ENCODE measurements at regions not wholly inside any gene's neighbourhood (a gene's known extent, or its start where the extent isn't known, plus 50 kb on each side); places are given as distances from the start of the nearest gene placed in this dataset.
"Not testable (repeated sequence)": the region's sequence is repeated elsewhere in the genome, so short reads cannot be mapped to it uniquely, and the experiment has no call there.

GRCh38 chr14:30317729-30318128 lies 241.2 kb upstream of the G2E3 start:
- DNase-seq = no peak

- no peak for DNase-seq
Observed at GRCh38 chr14:30322819-30323218, 236.1 kb upstream of the G2E3 start.

DNA sequence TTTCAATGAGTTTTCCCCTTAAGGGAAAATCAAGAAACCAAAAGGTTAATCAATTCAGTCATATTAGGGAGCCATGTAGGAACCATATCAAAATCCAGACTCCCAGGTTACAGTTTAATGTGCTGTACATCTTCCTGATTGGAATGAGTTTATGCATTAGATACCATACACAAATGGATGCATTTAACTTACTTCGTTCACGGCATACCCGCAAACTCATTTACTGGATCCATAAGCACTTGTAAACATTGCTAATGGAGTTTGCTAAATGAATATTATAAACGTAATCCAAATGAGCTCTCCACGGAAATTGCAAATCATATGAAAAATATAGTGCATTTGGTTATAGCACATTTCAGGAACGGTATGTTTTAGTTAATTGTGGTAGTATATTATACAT lies 228.9 kb upstream of the G2E3 start:
- DNase-seq = no peak

DNA sequence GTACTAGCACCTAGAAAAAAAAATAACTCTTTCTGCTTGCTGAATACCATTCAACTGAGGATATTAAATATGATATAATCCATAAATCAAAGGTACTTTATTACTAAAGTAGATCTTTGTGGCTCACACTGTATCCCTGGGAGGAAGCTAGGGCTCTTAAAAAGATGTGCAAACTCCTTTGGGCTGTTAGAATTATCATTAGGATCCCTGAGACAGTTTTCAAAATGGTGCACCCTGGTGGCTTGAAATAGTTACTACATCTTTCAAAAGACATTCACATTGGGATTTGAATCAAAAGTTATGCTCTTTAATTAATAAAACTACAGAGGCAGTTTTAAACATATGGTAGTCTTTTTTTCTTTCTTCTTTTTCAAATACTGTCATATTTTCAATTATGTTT lies 228.5 kb upstream of the G2E3 start:
- DNase-seq = no peak

DNA sequence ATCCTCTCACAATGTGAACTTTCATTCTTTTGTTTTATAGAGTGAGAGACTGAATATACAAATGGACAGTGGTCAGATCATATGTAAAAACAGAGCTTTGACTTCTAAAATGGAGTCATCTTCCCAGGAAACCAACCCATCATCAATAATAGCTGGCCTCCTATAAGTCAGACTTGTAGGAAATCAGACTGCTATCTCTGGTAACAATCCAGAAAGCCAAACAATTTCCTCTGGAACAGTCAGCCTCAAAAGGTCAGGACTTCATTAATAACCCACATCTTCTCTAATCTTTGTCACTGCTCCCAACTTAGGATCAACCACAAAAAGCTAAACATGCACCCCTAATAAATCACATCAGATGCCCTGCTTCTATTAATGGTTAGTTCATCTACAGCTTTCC lies 227.9 kb upstream of the G2E3 start:
- no peak for DNase-seq

DNA sequence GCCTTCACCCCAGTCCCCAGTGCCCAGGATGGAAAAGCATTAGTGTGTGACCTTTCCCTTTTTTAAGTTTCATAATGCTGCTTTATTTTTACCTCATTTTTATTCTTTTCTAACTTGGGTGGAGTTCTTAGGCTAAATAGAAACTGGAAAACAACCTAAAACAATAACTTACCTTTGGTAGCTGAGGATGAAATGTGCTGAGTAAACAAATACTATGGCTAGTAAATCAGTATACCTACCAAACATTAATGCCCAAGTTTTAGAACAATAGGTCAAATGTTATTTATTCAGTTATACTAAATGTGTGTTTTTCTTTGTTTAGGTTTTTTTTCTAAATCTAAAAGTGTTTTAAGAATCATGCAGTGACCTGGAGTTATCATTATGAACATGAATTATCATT lies 226.6 kb upstream of the G2E3 start:
- no peak for DNase-seq

DNA sequence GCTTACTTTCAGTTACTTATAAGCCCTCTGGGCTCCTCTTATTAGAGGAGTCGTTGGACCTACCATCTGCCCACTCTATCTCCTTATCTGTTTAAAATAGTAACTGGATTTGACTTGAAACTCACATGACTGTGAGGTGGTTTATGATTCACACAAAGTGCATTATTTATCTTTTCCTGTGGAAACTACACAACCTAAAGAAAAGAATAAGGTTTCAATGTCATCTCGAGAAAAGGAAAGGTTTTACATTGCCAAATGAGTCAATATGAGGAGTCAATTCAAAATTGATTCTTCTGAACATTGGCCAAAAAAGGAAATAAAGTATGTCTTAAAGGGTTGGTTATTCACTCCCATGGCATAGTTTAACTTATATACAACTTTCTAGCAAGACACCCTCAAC lies 225.0 kb upstream of the G2E3 start:
- DNase-seq = no peak

DNA sequence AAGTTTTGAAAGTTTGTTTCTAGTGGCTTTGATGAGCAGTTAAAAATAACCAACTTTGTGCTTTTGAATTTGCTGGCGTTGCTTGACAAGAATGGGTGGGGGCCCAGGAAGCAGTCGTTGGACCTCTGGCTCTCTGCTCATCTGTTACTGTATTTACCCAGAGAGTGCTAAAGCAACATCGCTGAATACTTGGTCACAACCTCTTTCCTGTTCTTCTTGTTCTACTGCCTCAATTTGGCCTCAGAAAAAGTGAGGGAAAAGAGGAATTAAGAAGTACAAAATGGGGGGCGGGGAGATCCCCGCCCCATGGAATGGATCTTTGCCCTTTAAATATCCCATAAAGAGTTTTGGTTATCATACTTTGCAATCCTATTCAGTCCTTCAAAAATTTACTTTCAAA lies 221.5 kb upstream of the G2E3 start:
- DNase-seq = no peak

DNA sequence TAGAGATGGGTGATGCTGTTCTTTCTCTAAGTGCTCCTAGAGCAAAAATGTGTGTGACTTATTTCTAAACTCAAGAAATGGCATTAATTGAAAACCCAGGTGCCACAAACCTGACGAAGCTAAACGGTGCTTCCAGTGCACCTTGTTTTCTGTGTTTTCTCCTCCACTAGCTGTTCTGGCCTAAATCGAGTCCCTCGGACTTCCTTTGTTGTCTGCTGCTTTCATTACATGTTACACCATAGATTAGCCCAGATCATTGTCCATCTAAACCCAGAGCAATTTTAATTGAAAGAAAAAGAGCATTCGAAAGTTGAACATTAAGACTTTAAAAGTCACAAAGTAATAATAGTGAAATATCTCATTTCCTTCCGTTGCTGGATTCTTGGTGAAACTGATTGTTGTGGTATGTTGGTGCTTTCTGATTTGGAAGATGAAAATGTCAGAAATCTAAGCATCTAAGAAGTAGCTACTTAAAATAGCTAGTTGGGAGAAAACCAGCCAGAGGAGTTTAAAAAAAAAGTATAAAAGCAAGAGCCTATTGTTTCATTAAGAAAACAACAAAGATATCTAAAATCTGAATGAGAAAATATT lies 219.6 kb upstream of the G2E3 start:
- no peak for DNase-seq

- DNase-seq = no peak
Observed at GRCh38 chr14:30340495-30340894, 218.5 kb upstream of the G2E3 start.

- no peak for DNase-seq
Observed at GRCh38 chr14:30345511-30345910, 213.4 kb upstream of the G2E3 start.

- DNase-seq = no peak
Observed at GRCh38 chr14:30348445-30348844, 210.5 kb upstream of the G2E3 start.

DNA sequence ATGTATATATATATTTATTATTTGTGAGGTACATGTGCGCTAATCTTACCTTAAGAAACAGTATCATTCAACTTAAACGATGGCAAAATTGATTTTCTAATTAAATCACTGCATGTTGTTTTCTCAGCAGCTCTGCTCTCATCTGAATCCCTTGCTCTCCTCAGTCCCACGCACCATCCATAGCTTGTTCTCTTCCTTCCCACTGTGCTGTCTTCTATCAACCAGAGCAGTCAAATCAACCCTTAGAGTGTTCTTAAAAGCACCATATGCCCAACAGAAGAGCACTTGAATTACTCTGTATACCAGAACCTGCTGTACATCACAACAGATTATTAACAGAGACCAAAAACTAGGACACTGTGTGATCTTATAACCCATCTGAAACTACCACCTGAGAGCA lies 209.4 kb upstream of the G2E3 start:
- DNase-seq = no peak

- DNase-seq = no peak
Observed at GRCh38 chr14:30354439-30354838, 204.5 kb upstream of the G2E3 start.

- DNase-seq = no peak
Observed at GRCh38 chr14:30355431-30355913, 203.5 kb upstream of the G2E3 start.

GRCh38 chr14:30356438-30357202 lies 202.3 kb upstream of the G2E3 start:
- no peak for DNase-seq

DNA sequence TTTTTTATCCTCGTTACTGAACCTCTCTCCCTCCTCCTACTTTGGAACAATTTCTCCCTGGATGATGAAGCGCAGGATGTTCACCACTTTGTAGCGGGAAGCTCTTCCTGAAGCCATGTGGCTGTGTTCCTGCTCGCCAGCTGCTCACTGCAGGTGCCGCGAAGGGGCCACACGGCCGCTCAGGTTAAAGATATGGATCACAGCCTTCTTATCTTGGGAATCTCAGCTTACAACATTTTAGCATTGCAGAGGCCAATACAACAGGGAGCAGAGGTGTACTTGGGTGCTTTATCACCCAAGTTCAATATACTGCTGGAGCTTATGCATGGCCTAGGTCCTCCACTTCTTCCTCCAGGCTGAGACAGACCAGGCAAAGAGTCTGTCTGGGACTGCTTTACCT lies 201.2 kb upstream of the G2E3 start:
- DNase-seq = no peak

DNA sequence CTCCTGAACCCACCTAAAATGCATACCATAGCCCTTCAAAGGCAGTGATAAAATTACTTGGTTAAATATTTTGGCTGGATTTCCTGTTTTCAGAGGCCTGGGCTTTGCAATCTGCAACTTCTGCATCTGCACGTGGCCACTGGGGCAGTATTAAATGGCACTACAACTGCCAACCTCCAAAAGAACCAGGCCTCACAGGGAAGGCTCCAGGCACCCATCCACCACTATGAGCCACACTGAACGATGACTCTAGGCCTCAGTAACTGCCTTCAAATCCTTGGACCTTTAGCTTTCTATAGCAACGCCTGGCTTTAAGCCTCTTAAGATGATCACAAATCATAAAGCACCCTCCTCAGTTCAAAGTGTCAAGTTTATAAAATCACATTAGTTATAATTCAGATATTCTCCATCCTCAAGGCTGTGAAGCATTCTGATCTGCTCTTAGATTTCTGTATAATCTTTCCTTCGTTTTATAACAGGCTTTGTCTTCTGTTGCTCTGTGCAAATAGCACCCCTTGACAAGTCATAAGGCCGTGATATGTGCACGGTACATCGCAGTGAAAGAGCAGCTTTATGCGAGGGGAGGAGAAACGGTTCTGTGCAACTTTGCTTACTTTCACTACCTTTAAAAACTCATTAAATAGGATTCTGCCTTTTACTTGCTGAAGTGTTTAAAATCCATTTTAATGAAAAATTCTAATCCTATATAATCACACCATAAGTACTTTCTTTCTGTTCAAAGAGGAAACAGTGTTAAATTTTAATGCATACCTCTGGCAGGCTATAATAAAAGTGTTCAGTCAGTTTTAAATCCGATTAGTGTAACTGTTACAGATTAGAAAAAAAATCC lies 196.4 kb upstream of the G2E3 start:
- DNase-seq = no peak

- DNase-seq = not testable (repeated sequence)
Observed at GRCh38 chr14:30363219-30363880, 195.6 kb upstream of the G2E3 start.

DNA sequence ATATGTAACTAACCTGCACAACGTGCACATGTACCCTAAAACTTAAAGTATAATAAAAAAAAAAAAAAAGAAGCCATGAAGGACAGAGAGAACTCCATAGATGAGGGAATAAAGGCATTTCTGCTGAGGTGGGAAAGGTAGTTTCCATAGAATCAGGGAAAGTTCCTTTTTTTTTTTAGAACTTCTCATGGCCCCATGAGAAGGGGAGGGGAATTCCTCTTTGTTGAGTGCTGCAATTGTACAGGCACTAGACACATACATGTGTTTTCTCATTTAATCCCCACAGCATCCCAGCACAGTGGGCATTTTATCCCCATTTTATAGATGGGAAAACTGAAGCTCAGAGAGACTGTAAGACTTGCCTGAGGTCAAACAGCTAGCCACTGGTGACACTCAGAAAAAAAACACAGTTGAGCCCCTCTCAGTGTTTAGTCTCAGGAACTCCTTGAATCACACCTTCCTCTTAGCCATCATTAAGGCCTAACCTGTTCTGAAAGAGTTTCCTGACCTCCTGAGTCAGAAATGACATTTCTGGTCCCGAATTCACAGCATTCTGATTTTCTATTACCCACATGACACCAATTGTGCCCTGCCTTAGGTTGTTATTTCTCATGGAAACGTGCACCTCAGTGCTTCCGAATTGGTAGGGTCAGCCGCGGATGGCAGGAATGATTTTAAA lies 189.3 kb upstream of the G2E3 start:
- DNase-seq = no peak

GRCh38 chr14:30373053-30373452 lies 185.9 kb upstream of the G2E3 start:
- DNase-seq = no peak

- DNase-seq = no peak
Observed at GRCh38 chr14:30373526-30373925, 185.4 kb upstream of the G2E3 start.

All from fibroblast of skin of abdomen (primary cell).